ENCODE measurements at regions not wholly inside any gene's neighbourhood (a gene's known extent, or its start where the extent isn't known, plus 50 kb on each side); places are given as distances from the start of the nearest gene placed in this dataset.
"Not testable (repeated sequence)": the region's sequence is repeated elsewhere in the genome, so short reads cannot be mapped to it uniquely, and the experiment has no call there.

- not testable (repeated sequence) for DNase-seq (ENCODE audit: low spot score); H3K9ac ChIP-seq (ENCODE audit: low read depth in 1 of 2, low read length in 2 of 2); H3K4me3 ChIP-seq (ENCODE audit: low read depth in 1 of 3, low read length in 3 of 3); H3K27ac ChIP-seq (ENCODE audit: low read depth in 1 of 2, low read length in 2 of 2); H3K4me1 ChIP-seq (ENCODE audit: control insufficient read depth in 4 of 4, insufficient read depth in 4 of 4, low read length in 3 of 4); H3K9me3 ChIP-seq (ENCODE audit: control insufficient read depth in 4 of 4, low read length in 3 of 4); H3K27me3 ChIP-seq (ENCODE audit: control insufficient read depth in 4 of 4, insufficient read depth in 4 of 4, low read length in 3 of 4); H3K36me3 ChIP-seq (ENCODE audit: control insufficient read depth in 4 of 4, insufficient read depth in 3 of 4, low read depth in 1 of 4, low read length in 3 of 4)
- no CpG with 5 or more reads among the region's 1 CpG for WGBS
Observed at GRCh38 chr1:120588811-120589210, 134.9 kb upstream of the NBPF26 start.

DNA sequence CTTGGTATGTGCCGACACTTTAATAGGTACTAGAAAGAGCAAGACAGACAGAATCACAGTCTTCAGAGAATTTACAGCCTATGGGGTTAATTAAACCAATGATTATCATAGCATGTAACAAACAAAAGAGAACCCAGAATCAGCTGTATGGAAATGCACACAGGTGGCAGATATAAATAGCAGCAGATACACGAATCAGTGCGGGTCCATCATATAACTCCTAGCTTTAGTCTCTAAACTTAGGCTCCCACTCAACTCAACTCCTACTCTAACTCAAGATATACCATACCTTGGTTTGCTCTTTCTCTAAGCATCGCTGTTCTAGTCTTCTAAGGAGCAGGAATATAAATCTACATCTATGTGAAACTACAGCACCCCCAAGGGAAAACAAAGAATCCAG is 132.0 kb upstream of the NBPF26 start:
- H3K9me3 ChIP-seq (ENCODE audit: control insufficient read depth in 4 of 4, low read length in 3 of 4); H3K27ac ChIP-seq (ENCODE audit: low read depth in 1 of 2, low read length in 2 of 2); H3K4me3 ChIP-seq (ENCODE audit: low read depth in 1 of 3, low read length in 3 of 3); H3K4me1 ChIP-seq (ENCODE audit: control insufficient read depth in 4 of 4, insufficient read depth in 4 of 4, low read length in 3 of 4); H3K36me3 ChIP-seq (ENCODE audit: control insufficient read depth in 4 of 4, insufficient read depth in 3 of 4, low read depth in 1 of 4, low read length in 3 of 4); H3K27me3 ChIP-seq (ENCODE audit: control insufficient read depth in 4 of 4, insufficient read depth in 4 of 4, low read length in 3 of 4); DNase-seq (ENCODE audit: low spot score); H3K9ac ChIP-seq (ENCODE audit: low read depth in 1 of 2, low read length in 2 of 2): not testable (repeated sequence)
- WGBS, result 89% methylated on average over 2 of the region's 4 CpGs

GRCh38 chr1:120592943-120593342 is 130.8 kb upstream of the NBPF26 start:
- H3K27me3 ChIP-seq (ENCODE audit: control insufficient read depth in 4 of 4, insufficient read depth in 4 of 4, low read length in 3 of 4), result not testable (repeated sequence)

DNA sequence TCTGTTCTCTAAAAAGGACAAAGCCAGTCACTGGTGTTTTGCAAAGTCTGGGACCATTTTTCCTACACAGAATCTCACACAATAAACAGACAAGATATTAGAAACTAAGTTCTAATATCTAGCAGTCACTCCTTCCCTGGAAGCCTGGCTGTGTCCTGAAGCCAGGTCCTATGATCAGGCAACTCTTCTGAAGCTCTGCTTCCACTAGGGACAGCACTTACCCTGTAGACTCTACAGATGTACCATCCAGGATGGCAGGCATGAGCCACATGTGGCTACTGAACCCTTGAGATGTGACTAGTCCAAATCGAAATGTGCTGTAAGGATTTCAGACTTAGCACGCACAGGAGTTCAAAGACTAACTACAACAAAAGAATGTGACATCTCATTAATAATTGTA is 130.1 kb upstream of the NBPF26 start:
- H3K27ac ChIP-seq (ENCODE audit: low read depth in 1 of 2, low read length in 2 of 2); H3K36me3 ChIP-seq (ENCODE audit: control insufficient read depth in 4 of 4, insufficient read depth in 3 of 4, low read depth in 1 of 4, low read length in 3 of 4); H3K9me3 ChIP-seq (ENCODE audit: control insufficient read depth in 4 of 4, low read length in 3 of 4); DNase-seq (ENCODE audit: low spot score); H3K4me1 ChIP-seq (ENCODE audit: control insufficient read depth in 4 of 4, insufficient read depth in 4 of 4, low read length in 3 of 4); H3K27me3 ChIP-seq (ENCODE audit: control insufficient read depth in 4 of 4, insufficient read depth in 4 of 4, low read length in 3 of 4); H3K9ac ChIP-seq (ENCODE audit: low read depth in 1 of 2, low read length in 2 of 2); H3K4me3 ChIP-seq (ENCODE audit: low read depth in 1 of 3, low read length in 3 of 3): not testable (repeated sequence)
- WGBS, result no CpG with 5 or more reads among the region's 2 CpGs

More at GRCh38 chr1:120592943-120593342, 130.8 kb upstream of the NBPF26 start:
- not testable (repeated sequence) for DNase-seq (ENCODE audit: low spot score); H3K4me1 ChIP-seq (ENCODE audit: control insufficient read depth in 4 of 4, insufficient read depth in 4 of 4, low read length in 3 of 4); H3K36me3 ChIP-seq (ENCODE audit: control insufficient read depth in 4 of 4, insufficient read depth in 3 of 4, low read depth in 1 of 4, low read length in 3 of 4); H3K27ac ChIP-seq (ENCODE audit: low read depth in 1 of 2, low read length in 2 of 2); H3K4me3 ChIP-seq (ENCODE audit: low read depth in 1 of 3, low read length in 3 of 3); H3K9ac ChIP-seq (ENCODE audit: low read depth in 1 of 2, low read length in 2 of 2); H3K9me3 ChIP-seq (ENCODE audit: control insufficient read depth in 4 of 4, low read length in 3 of 4)
- no CpG with 5 or more reads among the region's 3 CpGs for WGBS

DNA sequence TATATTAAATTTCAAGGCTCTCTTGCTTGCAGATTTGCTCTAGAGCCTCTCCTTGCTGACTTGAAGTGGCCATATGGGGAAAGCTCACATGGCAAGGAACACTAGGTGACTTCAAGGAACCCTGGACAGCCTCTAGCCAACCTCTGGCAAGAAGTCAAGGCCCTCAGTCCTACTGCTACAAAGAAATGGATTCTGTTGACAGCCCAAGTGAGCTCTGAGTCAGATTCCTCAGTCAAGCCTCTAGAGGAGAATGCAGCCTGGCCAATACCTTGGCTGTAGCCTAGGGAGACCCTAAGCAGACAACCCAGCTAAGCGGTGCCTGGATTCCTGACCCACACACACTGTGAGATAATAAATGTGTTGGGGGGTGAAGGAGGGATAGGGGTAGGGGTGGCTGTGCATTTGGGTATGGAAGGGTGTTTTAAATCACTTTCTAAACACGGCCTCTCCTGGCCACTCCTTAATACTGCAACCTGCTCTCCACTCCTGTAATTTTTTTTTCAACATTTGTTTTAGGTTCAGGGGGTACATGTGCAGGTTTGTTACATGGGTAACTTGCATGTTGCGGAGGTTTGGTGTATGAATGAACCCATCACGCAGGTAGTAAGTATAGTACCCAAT is 125.3 kb upstream of the NBPF26 start:
- not testable (repeated sequence) for H3K4me3 ChIP-seq (ENCODE audit: low read depth in 1 of 3, low read length in 3 of 3); H3K9ac ChIP-seq (ENCODE audit: low read depth in 1 of 2, low read length in 2 of 2); H3K27me3 ChIP-seq (ENCODE audit: control insufficient read depth in 4 of 4, insufficient read depth in 4 of 4, low read length in 3 of 4); H3K4me1 ChIP-seq (ENCODE audit: control insufficient read depth in 4 of 4, insufficient read depth in 4 of 4, low read length in 3 of 4); H3K36me3 ChIP-seq (ENCODE audit: control insufficient read depth in 4 of 4, insufficient read depth in 3 of 4, low read depth in 1 of 4, low read length in 3 of 4); DNase-seq (ENCODE audit: low spot score); H3K27ac ChIP-seq (ENCODE audit: low read depth in 1 of 2, low read length in 2 of 2); H3K9me3 ChIP-seq (ENCODE audit: control insufficient read depth in 4 of 4, low read length in 3 of 4)
- no CpG with 5 or more reads among the region's 4 CpGs for WGBS

DNA sequence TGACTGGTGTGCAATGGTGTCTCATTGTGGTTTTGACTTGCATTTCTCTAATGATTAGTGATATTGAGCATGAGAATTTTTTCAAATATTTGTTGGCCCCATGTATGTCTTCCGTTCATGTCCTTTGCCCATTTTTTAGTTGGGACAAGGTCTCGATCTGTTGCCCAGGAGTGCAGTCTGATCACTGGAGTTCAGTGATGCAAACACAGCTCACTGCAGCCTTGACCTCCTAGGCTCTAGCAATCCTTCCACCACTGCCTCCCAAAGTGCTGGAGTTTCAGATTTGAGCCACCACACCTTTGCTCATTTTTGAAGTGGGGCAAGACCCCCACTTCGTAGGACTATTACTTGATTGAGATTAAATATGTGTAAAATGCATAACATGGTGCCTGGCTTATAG is 124.2 kb upstream of the NBPF26 start:
- no CpG with 5 or more reads among the region's 3 CpGs for WGBS
- not testable (repeated sequence) for H3K27me3 ChIP-seq (ENCODE audit: control insufficient read depth in 4 of 4, insufficient read depth in 4 of 4, low read length in 3 of 4); H3K9ac ChIP-seq (ENCODE audit: low read depth in 1 of 2, low read length in 2 of 2); DNase-seq (ENCODE audit: low spot score); H3K27ac ChIP-seq (ENCODE audit: low read depth in 1 of 2, low read length in 2 of 2); H3K36me3 ChIP-seq (ENCODE audit: control insufficient read depth in 4 of 4, insufficient read depth in 3 of 4, low read depth in 1 of 4, low read length in 3 of 4); H3K4me1 ChIP-seq (ENCODE audit: control insufficient read depth in 4 of 4, insufficient read depth in 4 of 4, low read length in 3 of 4); H3K9me3 ChIP-seq (ENCODE audit: control insufficient read depth in 4 of 4, low read length in 3 of 4); H3K4me3 ChIP-seq (ENCODE audit: low read depth in 1 of 3, low read length in 3 of 3)

DNA sequence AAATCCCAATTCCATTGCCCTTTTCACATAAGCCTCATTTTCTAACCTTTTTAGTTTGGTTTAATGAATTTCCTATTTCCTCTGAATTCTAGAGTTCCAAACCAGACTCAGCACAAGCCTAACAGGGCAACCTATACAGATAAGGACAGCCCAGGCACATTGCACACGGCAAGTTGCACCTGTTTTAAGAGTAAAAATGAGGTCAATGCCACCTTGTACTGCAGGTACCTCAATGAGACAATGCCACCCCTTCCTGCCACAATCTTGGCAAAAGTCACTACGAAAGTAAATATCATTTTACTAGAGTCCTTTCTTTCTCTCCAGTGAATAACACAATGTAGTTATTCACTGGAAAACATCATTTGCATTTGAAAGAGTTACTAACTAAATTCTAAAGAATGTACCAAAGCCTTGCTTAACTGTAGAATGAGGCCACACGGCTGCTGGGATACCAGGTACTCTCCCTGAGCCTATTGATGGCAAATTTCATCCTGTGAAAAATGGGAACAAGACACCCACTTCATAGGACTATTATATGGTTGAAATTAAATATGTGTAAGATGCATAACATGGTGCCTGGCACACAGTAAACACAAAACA is 123.2 kb upstream of the NBPF26 start:
- H3K9me3 ChIP-seq (ENCODE audit: control insufficient read depth in 4 of 4, low read length in 3 of 4); H3K9ac ChIP-seq (ENCODE audit: low read depth in 1 of 2, low read length in 2 of 2); H3K27ac ChIP-seq (ENCODE audit: low read depth in 1 of 2, low read length in 2 of 2); H3K36me3 ChIP-seq (ENCODE audit: control insufficient read depth in 4 of 4, insufficient read depth in 3 of 4, low read depth in 1 of 4, low read length in 3 of 4); DNase-seq (ENCODE audit: low spot score); H3K4me1 ChIP-seq (ENCODE audit: control insufficient read depth in 4 of 4, insufficient read depth in 4 of 4, low read length in 3 of 4); H3K4me3 ChIP-seq (ENCODE audit: low read depth in 1 of 3, low read length in 3 of 3); H3K27me3 ChIP-seq (ENCODE audit: control insufficient read depth in 4 of 4, insufficient read depth in 4 of 4, low read length in 3 of 4): not testable (repeated sequence)
- WGBS, result no CpG with 5 or more reads among the region's 3 CpGs

- no CpG with 5 or more reads among the region's 3 CpGs for WGBS
- H3K4me3 ChIP-seq (ENCODE audit: low read depth in 1 of 3, low read length in 3 of 3); H3K36me3 ChIP-seq (ENCODE audit: control insufficient read depth in 4 of 4, insufficient read depth in 3 of 4, low read depth in 1 of 4, low read length in 3 of 4); DNase-seq (ENCODE audit: low spot score); H3K9ac ChIP-seq (ENCODE audit: low read depth in 1 of 2, low read length in 2 of 2); H3K9me3 ChIP-seq (ENCODE audit: control insufficient read depth in 4 of 4, low read length in 3 of 4); H3K4me1 ChIP-seq (ENCODE audit: control insufficient read depth in 4 of 4, insufficient read depth in 4 of 4, low read length in 3 of 4); H3K27ac ChIP-seq (ENCODE audit: low read depth in 1 of 2, low read length in 2 of 2); H3K27me3 ChIP-seq (ENCODE audit: control insufficient read depth in 4 of 4, insufficient read depth in 4 of 4, low read length in 3 of 4): not testable (repeated sequence)
Observed at GRCh38 chr1:120607882-120608281, 115.9 kb upstream of the NBPF26 start.

Measured in liver (tissue), 6 donors.